Endothelial cell (in vitro differentiated cells): ENCODE measurements at regions not wholly inside any gene's neighbourhood (a gene's known extent, or its start where the extent isn't known, plus 50 kb on each side); places are given as distances from the start of the nearest gene placed in this dataset.

Source experiments
- DNase-seq: peaks from one replicate; pipeline ENCODE4 v3.0.0; 2021; ENCODE audit warnings: low spot score
- H3K27ac Mint-ChIP-seq: one replicate; pipeline ENCODE4 v1.8.0; 2021; ENCODE audit warnings: mixed read lengths, inconsistent platforms; ENCODE audit not compliant: unreplicated experiment
- H3K27me3 Mint-ChIP-seq: one replicate; pipeline ENCODE4 v1.8.0; 2021; ENCODE audit warnings: mild to moderate bottlenecking, moderate library complexity, mixed read lengths, inconsistent platforms; ENCODE audit not compliant: unreplicated experiment
- H3K36me3 Mint-ChIP-seq: one replicate; pipeline ENCODE4 v1.8.0; 2021; ENCODE audit warnings: mild to moderate bottlenecking, low read depth, mixed read lengths, inconsistent platforms; ENCODE audit not compliant: unreplicated experiment
- H3K4me1 Mint-ChIP-seq: one replicate; pipeline ENCODE4 v1.8.0; 2021; ENCODE audit warnings: mild to moderate bottlenecking, mixed read lengths, inconsistent platforms; ENCODE audit not compliant: unreplicated experiment
- H3K4me3 Mint-ChIP-seq: one replicate; pipeline ENCODE4 v1.8.0; 2021; ENCODE audit warnings: mild to moderate bottlenecking, mixed read lengths, inconsistent platforms; ENCODE audit not compliant: unreplicated experiment
- H3K9me3 Mint-ChIP-seq: one replicate; pipeline ENCODE4 v1.8.0; 2021; ENCODE audit warnings: mixed read lengths, inconsistent platforms; ENCODE audit not compliant: unreplicated experiment
- TF ChIP-seq, protein P1 (sequence below): fragments of 200-600 bp; sonication (generic); IDR thresholded peaks from one replicate; pipeline ENCODE4 v1.5.0; 2021; ENCODE audit warnings: antibody characterized with exemption; ENCODE audit not compliant: unreplicated experiment

DNA sequence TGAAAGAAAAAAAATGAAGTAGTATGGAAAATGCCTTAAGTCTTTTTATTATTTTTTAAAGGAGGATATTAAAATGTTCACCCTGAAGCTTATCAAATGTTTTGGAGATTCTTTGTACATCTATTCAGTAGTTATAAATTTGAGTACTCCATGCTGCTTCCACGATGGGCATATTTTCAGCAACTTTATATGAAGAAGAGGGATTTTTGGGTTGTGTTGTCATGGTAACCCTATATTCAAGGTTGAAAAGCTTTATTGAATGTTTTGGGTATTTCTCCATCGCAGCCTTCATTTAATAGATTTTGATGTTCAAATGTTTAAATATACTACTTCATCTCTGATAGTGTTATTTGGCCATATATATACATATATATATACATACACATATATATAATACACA lies 557.5 kb downstream of the CAAP1 start:
- no peaks in the 10 kb centered on the region for H3K36me3 Mint-ChIP-seq
- no peak overlapping the region for H3K27ac Mint-ChIP-seq
- no peak overlapping the region for H3K4me3 Mint-ChIP-seq
- TF ChIP-seq, protein P1, sequence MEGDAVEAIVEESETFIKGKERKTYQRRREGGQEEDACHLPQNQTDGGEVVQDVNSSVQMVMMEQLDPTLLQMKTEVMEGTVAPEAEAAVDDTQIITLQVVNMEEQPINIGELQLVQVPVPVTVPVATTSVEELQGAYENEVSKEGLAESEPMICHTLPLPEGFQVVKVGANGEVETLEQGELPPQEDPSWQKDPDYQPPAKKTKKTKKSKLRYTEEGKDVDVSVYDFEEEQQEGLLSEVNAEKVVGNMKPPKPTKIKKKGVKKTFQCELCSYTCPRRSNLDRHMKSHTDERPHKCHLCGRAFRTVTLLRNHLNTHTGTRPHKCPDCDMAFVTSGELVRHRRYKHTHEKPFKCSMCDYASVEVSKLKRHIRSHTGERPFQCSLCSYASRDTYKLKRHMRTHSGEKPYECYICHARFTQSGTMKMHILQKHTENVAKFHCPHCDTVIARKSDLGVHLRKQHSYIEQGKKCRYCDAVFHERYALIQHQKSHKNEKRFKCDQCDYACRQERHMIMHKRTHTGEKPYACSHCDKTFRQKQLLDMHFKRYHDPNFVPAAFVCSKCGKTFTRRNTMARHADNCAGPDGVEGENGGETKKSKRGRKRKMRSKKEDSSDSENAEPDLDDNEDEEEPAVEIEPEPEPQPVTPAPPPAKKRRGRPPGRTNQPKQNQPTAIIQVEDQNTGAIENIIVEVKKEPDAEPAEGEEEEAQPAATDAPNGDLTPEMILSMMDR: no peak
- no peaks in the 10 kb centered on the region for H3K9me3 Mint-ChIP-seq
- no peaks in the 10 kb centered on the region for H3K4me1 Mint-ChIP-seq
- no peaks in the 10 kb centered on the region for H3K27me3 Mint-ChIP-seq
- DNase-seq: no peak

DNA sequence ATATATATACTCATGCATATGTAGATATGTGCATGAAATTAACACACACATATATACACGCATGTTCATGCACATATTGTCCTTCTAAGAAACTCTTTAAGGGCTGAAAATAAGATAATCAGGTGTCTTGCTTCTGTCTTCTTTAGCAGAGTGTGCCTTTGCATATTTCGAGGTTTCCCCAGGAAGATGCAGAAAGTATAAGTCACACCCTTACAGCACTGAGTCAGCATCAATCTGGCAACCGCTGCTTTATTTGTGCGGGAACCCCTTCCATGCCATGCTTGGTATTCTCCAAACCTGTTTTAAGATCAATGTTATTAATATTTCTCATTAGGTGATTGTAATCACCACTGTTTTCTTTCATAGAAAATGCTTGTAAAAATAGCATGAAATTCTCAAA lies 557.9 kb downstream of the CAAP1 start:
- Mint-ChIP-seq H3K9me3 (no peaks in the 10 kb centered on the region), H3K4me1 (no peaks in the 10 kb centered on the region), H3K27ac (no peak overlapping the region), H3K36me3 (no peaks in the 10 kb centered on the region), H3K27me3 (no peaks in the 10 kb centered on the region), H3K4me3 (no peak overlapping the region)
- DNase-seq: no peak
- TF ChIP-seq, protein P1: no peak

DNA sequence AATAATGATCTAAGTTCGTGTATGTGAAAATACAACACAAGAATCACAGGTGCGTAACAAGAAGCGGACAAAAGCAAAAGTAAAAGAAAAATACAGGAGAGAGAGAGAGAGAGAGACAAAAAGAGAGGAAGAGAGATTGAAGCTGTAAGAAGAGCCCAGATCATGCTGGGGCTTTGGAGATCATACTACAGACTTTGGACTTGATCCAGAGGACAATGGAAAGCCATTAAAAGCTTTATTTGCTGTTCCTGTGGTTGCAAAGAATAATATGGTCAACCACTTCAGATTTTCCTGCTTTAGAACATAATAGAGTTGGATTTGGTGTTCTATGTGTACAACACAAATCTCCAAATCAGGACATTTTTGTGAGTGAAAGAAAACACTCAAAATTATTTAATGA lies 561.4 kb downstream of the CAAP1 start:
- no peaks in the 10 kb centered on the region for H3K9me3 Mint-ChIP-seq
- H3K4me1 Mint-ChIP-seq: no peaks in the 10 kb centered on the region
- H3K27ac Mint-ChIP-seq: no peak overlapping the region
- H3K36me3 Mint-ChIP-seq: no peaks in the 10 kb centered on the region
- TF ChIP-seq, protein P1: no peak
- no peaks in the 10 kb centered on the region for H3K27me3 Mint-ChIP-seq
- no peak overlapping the region for H3K4me3 Mint-ChIP-seq
- no peak for DNase-seq

DNA sequence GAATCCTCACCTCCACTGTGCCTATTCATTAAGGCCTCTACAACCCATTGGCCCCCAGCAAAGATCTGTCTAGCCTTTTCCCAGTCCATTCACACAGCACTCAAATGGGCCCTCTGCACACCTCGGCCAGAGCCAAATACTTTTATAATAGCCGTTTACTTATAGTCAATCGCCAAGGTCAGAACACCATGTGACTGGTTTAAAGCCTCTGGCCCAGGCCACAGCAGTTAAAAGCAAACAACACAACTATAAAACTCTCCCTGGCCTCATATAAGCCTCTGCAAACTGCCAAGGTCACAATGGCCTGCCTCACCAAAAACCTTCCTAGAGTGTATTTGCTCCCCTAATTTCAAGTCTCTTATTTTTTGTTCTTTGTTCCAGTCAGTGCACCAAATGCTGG lies 562.6 kb downstream of the CAAP1 start:
- Mint-ChIP-seq H3K9me3 (no peaks in the 10 kb centered on the region), H3K27ac (no peak overlapping the region), H3K4me1 (no peaks in the 10 kb centered on the region), H3K4me3 (no peak overlapping the region), H3K36me3 (no peaks in the 10 kb centered on the region), H3K27me3 (no peaks in the 10 kb centered on the region)
- TF ChIP-seq, protein P1: no peak
- no peak for DNase-seq

DNA sequence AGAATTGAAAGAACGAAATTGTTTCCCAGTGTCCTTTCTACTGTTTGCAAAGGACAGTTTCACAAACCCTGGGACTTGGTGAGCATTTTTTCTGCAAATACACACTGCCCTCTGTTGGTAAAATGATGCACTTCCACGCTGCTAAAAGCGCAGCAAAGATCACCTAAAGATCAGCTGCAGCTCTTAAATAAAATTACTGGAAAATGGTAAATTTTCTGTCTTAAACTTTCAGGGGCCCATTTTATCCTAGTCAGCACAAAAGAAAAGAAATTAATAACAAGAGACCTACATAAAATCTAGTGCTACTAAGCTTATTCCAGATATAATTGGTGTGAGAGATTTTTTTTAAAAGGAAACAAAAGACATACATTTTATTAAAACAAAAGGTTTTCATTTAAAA lies 566.0 kb downstream of the CAAP1 start:
- no peak overlapping the region for H3K27ac Mint-ChIP-seq
- no peaks in the 10 kb centered on the region for H3K27me3 Mint-ChIP-seq
- H3K9me3 Mint-ChIP-seq: no peaks in the 10 kb centered on the region
- no peaks in the 10 kb centered on the region for H3K4me1 Mint-ChIP-seq
- no peak overlapping the region for H3K4me3 Mint-ChIP-seq
- H3K36me3 Mint-ChIP-seq: no peaks in the 10 kb centered on the region
- TF ChIP-seq, protein P1: peak; percentile 83
- DNase-seq: peak; percentile 50
